CD4-positive, alpha-beta T cell treated with Interferon gamma for 1 hour (primary cell): ENCODE measurements at regions not wholly inside any gene's neighbourhood (a gene's known extent, or its start where the extent isn't known, plus 50 kb on each side); places are given as distances from the start of the nearest gene placed in this dataset.
"Not testable (repeated sequence)": the region's sequence is repeated elsewhere in the genome, so short reads cannot be mapped to it uniquely, and the experiment has no call there.

ENCODE experiments used
- DNase-seq: peaks from one replicate; pipeline ENCODE4 v3.0.0-alpha.2; 2020

DNA sequence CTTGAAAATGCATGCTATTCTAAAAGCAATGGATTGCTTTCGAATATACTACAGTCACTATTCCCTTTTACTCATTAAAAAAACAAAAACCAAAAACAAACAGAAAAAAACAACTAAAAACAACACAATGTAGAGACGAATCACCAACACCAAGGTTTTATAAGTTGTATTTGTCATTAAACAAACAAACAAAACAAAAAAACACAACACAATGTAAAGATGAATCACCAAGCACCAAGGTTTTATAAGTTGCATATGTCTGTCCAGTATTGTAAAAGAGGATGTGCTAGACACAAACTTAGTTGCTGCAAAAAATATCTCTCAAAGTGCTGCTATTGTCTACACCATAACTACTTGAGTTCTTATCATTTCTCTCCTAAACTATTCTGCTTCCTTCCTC lies 1269.2 kb downstream of the EFNA5 start:
- no peak for DNase-seq

GRCh38 chr5:106399391-106399790 lies 1271.3 kb downstream of the EFNA5 start:
- no peak for DNase-seq

DNA sequence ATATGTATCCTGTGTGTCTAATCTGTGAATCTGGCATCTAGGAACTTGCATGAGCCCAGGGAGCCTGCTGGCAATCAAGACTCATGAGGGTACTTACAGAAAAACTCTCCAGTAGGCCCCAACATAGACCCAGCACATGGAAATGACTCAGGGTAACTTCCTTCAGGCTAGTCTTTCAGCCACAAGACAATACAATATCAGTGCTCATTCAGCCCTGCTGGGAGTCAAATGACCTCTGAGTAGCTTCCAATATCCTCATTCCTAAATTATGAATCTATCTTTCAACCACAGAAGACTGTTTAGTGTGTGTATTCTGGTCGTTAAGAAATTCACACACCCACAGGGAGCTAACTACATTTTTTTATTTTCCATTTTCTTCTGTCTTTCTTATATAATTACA lies 1273.0 kb downstream of the EFNA5 start:
- no peak for DNase-seq

DNA sequence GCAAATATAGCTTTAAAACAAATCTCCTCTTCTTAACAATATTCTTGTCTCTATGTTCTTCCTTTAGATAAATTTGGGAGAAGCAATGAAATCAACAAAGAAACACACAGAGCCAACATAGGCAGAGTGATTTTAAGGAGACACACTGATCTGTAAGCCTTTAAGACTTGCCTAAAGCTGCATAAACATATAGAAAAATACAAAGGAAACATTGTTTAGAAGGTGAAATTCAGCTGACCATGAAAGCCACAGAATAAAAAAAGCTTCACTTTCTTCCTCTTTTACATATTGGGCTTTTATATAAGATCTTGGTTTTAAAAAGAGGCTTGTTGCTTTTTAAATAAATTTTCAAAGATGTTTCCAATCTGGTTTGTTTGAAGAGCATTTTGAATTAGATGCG lies 1277.5 kb downstream of the EFNA5 start:
- no peak for DNase-seq

DNA sequence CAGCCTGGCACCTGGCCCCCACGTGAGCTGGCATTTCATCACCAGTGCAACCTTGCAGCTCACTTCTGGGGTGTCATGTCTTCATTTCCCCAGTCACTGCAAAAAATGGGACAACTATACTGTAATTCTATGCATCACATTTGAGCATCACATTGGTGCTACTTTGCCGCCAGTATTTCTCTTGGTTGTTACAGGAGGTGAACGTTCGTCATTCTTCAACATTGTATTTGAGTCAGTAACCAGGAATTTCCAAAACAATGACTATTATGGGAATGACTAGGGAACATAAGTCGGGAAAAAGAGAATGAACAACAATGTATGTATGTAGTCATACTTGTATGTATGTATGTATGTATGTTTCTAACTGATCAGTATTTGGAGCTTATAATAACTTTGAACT lies 1278.0 kb downstream of the EFNA5 start:
- DNase-seq: no peak

- DNase-seq: not testable (repeated sequence)
Measured at GRCh38 chr5:106387767-106388166, 1283.0 kb downstream of the EFNA5 start.

GRCh38 chr5:106386287-106386686 lies 1284.5 kb downstream of the EFNA5 start:
- DNase-seq: no peak

DNA sequence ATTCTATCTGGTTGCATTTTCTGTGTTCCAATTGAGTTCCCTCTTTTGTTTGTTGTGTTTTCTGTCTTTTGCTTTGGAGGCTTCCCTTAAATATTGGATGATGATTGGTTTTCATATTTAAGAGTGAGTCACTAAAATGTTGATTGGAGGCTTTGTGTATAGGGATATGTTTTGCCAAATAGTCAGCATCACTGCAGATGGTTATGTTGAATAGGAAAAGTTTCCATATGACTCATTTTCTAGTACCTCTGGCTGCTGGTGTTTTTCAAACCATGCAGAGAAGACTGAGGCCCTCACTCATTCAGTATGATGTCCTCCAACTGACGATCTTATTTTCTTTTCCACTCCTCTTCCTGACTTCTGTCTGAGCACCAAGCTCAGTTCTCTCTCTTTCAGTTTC lies 1290.0 kb downstream of the EFNA5 start:
- DNase-seq: no peak

DNA sequence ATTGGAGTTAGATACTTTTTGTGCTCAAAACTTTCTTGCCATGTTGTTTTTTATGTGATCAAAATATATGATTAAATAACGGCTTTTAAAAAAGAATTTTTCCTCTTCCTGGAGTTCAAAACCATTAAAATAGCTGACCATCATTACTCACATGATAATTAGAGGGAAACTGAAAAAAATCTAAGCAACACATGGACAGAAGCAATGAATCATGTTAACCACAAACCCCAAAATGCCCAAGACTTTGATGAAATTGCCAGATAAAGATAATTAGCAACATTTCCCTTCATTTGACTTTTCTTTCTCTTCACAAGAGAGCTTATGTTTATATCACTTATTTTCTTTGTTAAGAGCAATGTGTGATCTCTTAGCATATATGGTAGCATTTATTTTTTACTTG lies 1294.2 kb downstream of the EFNA5 start:
- DNase-seq: no peak

- no peak for DNase-seq
Measured at GRCh38 chr5:106374956-106375355, 1295.8 kb downstream of the EFNA5 start.

DNA sequence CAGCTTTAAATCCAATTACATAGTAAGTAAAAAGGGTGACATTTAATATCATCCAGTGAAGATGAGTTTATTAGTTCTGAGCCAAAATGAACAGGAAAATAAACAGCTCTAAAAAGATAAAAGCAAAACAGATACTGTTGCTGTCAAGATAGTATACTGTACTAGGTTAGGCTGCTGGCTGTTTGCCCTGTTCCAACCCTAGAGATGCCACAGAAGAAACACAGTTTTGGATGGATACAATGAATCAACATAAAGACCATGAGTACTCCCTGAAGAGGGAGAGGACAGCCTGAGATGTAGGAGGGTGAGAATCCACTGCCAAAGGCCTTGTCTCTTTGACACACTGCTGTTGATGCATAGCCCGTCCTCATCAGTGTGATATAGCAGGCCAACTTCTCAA lies 1302.7 kb downstream of the EFNA5 start:
- DNase-seq: no peak

DNA sequence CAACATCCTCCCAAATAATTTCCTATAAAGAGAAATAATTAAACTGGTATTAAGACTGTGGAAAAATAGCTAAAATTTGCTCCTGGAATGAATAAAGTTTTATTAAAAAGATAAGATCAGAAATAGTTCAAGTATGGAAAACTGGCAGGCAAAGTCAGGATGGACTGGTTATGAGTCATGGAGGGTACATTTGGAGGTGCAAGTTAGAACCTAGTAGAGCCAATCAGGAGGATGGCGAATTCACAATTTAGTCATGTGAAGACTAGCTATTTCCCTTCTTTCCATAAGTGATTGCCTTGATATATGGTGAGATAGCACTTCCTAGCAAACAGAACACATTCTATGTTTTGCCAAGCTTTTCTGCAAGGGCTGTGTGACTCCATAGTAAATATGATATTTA lies 1303.5 kb downstream of the EFNA5 start:
- DNase-seq: no peak

DNA sequence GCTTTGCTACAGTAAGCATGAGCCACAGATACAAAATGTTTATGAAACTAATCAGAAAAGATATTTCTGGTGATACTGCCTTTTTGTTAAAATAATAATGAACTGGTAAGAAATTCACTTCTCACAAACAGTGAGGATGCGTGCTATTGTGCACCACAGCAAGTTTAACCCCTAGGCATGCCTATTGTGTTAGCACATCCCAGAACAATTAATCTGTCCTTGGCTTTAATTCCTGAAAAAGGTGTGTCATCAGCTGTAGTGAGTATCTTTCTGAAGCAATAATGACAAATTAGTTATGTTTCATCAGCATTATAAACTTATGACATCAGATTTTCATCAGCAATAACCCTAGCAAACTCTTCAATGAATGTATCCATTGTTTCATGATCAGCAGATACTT lies 1307.2 kb downstream of the EFNA5 start:
- DNase-seq: no peak

DNA sequence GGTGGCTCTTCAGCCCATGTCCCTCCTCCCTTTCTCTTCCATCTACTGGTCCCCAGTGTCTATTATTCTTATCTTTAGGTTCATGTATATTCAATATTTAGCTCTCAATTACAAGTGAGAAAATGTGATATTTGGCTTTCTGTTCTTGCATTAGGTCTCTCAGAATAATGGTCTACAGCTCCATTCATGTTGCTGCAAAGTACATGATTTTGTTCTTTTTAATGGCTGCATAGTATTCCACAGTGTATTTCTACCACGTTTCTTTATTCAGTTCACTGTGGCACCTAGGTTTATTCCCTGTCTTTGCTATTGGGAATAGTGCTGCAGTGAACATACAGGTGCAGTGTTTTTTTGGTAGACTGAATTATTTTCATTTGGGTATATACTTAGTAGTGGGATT lies 1308.8 kb downstream of the EFNA5 start:
- no peak for DNase-seq

GRCh38 chr5:106331415-106331814 lies 1339.3 kb downstream of the EFNA5 start:
- no peak for DNase-seq

DNA sequence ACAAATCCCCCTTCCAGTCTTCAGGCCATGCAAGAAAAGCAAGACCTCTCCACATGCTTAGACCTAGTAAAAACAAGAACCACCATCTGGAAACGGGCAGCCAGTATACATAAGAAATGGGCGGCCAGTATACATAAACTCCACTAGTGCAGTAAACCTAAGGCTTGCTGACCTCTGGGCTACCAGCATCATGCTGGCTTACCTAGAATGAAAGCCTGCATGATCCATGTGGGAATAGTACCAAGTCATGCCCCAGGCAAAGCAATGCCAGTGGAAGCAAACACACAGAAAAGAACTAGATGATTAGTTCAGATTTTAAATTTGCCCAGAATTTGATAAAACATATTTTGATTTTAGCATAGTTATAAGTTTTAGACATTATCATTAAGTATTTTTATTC lies 1346.4 kb downstream of the EFNA5 start:
- no peak for DNase-seq

DNA sequence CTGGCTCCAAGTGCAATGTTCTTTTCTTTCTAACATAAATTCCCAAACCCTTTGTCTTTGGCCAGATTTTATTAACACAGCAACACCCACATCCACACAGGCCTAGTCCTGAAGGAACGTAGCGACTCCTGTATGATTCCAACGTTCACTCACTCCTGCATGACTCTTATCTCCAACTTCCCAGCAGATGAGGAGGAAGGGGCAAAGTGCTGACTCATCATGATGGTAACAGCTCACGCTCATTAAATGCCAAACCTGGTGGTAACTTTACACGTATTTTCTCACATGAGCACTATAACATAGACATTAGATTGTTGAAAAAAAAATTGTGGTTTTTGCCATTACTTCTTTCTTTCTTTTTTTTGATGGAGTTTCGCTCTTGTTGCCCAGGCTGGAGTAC lies 1349.5 kb downstream of the EFNA5 start:
- no peak for DNase-seq

DNA sequence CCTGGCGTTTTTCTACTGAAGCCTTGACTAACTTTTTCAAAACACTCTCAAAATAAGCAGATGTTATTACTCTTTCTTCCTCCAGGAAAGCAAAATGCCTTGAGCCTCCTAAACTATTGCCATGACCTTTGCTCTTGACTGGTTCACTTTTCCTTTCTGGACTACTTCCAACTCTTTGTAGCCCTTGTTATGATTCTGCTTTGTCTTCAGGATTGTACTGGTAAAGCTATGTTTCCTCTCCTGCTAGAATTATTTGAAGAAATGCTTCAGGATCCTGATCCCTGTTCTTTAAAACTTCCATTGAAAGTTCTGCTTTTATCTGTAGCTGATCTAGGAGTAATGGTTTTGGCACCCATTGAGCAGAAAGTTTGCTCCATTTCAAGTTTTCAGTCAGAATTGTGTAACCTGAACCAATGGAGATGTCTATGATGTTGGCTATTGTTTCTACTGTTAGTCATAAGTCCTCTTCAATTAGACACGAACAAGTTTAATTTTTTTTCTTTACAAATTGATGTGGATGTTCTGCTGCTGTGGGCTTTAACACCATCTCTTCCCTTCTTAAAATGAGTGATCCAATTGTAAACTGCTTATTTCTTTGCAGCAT lies 1356.4 kb downstream of the EFNA5 start:
- no peak for DNase-seq

DNA sequence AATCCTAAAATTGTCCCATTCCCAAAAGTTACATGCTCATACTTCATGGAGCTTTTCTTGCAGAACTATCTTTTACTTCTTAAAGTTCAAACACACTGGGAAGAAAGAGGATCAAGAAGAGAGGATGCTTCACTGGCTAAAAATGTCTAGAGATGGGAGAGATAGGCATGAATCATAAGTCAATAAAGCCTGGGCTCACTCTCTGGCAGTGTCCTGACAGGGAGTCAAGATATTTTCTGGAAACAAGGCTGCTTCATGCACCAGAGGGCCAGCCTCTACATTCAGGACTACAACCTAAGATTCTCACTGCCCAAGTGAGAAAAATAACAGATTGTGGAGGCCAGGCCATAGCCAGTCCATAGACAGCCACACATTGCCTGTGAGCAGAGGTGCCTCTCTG lies 1358.4 kb downstream of the EFNA5 start:
- no peak for DNase-seq

DNA sequence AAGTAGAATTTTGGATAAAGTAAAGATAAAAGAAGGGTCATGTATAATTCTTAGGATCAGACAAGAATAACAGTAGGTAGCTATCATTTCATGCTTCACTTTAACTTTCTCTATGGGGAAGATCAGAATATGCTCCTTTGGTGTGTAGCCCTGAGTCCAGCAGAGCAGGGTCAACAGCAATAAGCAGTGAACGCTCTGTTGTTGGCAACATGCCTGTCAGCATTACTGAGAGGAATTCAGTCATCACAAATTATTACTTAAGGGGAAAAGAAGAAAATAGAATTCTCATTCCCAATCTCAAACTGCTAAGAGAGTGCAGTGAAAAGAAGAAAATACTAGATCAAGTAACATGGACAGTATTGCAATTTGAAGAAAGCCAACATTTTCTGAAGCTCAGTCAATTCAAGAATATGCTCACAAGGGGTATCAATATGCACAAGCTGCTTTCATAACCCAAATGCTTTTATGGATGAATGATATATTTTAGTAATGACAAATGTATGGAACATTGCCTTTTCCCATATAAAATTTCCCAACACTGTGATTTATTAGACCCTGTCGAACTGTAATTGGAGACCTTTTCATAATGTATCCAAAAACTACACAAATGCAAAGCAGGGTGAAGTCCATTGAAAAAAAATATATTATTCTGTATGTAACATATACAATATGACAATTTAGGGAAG lies 1359.4 kb downstream of the EFNA5 start:
- no peak for DNase-seq

DNA sequence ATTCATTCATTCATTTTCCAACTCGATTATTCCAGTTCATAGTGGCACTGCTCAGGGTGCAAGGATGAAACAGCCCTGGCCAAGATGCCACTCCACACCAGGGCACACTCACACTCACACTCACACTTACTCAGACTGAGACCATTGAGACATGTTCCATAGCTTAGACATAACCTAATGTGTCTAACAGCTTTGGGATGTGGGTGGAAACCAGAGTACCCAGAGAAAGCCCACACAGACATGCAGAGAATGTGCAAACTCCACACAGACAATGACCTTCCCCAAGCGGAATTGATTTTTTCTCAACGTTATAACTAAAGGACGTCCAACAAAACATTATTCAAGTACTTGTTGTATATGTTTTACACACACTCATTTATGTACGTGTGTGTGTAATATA lies 1363.5 kb downstream of the EFNA5 start:
- no peak for DNase-seq

GRCh38 chr5:106306313-106307028 lies 1364.3 kb downstream of the EFNA5 start:
- no peak for DNase-seq

GRCh38 chr5:106303911-106304310 lies 1366.8 kb downstream of the EFNA5 start:
- DNase-seq: no peak

- no peak for DNase-seq
Measured at GRCh38 chr5:106292654-106293053, 1378.1 kb downstream of the EFNA5 start.

- no peak for DNase-seq
Measured at GRCh38 chr5:106290841-106291240, 1379.9 kb downstream of the EFNA5 start.
